Mucosa of descending colon (tissue), 3 donors: ENCODE measurements at regions not wholly inside any gene's neighbourhood (a gene's known extent, or its start where the extent isn't known, plus 50 kb on each side); places are given as distances from the start of the nearest gene placed in this dataset.
"Not testable (repeated sequence)": the region's sequence is repeated elsewhere in the genome, so short reads cannot be mapped to it uniquely, and the experiment has no call there.

Experiments used
- ATAC-seq: fragments of 200-7000 bp; cut with Tn5 transposase; one replicate; pipeline ENCODE4 v1.9.1; 2020; ENCODE audit warnings: mild to moderate bottlenecking, moderate library complexity
- DNase-seq, 3 donors: peaks; one replicate each; pipeline ENCODE4 v3.0.0-alpha.2; 2020
- H3K36me3 ChIP-seq: fragments of 200-600 bp; one replicate; pipeline ENCODE4 v1.8.0; 2021; ENCODE audit warnings: low read depth, mild to moderate bottlenecking
- H3K4me1 ChIP-seq: fragments of 200-600 bp; one replicate; pipeline ENCODE4 v1.8.0; 2021; ENCODE audit warnings: low read depth, mild to moderate bottlenecking
- H3K4me3 ChIP-seq: fragments of 200-600 bp; one replicate; pipeline ENCODE4 v1.8.0; 2021; ENCODE audit warnings: mild to moderate bottlenecking
- H3K9me3 ChIP-seq: fragments of 200-600 bp; one replicate; pipeline ENCODE4 v1.8.0; 2021; ENCODE audit warnings: mild to moderate bottlenecking
- CTCF ChIP-seq: fragments of 200-600 bp; IDR thresholded peaks from one replicate; pipeline ENCODE4 v1.8.0; 2022; ENCODE audit warnings: antibody characterized with exemption, mild to moderate bottlenecking
- intact Hi-C, 2 donors: fragments of 100-400 bp; cut with DNase I in 1 of 2; cut with micrococcal nuclease in 1 of 2; formaldehyde crosslinking; loops; one replicate each; pipeline versions ENCODE4 v1.11.0 to v1.11.1; 2022; cut with DNase I, micrococcal nuclease
- donor health status: DM: no; HTN: no; CAD: no; lungs with moderate emphysema.
- donor health status: DM: no; HTN: no; CAD: no.
- donor health status: DM: no; HTN: yes; CAD: no.

- no peaks in the 10 kb centered on the region for H3K4me1 ChIP-seq
- DNase-seq (peak in 1 of 3 donors; percentile 3), ATAC-seq (no peak)
- no peak for TF ChIP-seq CTCF
- no peak overlapping the region for H3K4me3 ChIP-seq
- H3K36me3 ChIP-seq, result no peaks in the 10 kb centered on the region
- H3K9me3 ChIP-seq, result no peaks in the 10 kb centered on the region
- intact Hi-C loops, result no loop called here
Observed at GRCh38 chr2:23042216-23042906, 342.6 kb upstream of the KLHL29 start.

DNA sequence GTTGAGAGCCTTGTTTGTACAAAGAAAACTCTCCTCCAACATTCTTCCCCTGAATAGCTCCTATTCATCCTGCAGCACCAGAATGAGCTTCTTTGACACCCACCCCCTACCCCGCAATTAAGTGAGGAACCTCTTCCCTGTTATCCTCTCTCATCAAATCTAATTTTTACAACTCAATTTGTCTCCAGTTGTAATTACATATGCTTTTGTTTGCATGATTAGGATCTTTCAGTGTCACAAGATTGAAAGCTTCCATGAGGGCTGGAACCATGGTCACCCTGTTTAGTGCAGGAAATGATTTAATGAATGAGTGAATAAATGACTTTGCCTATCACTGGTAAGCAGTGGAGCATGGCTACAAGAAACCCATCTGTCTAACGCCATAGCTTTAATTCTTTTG is 334.6 kb upstream of the KLHL29 start:
- ATAC-seq, result no peak

DNA sequence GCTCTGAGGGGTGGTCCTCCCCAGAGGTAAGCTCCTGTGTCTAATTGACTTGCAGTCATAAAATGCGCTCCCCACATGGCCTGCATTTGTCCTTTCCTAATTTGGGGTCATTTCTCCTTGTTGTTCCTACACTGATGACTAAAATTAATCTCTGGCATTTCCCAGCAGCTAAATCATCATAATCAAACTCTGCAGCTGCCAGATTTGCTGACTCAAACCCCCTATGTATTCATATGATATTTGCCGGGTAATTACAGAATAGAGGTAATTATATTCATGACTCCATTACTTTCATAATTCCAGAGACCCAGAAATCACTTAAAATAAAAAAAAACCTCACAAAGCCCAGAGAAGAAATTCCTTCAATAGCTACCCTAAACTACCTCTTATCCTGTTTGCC is 331.4 kb upstream of the KLHL29 start:
- no peak for DNase-seq
- ATAC-seq, result no peak
- Histone ChIP-seq H3K36me3 (no peaks in the 10 kb centered on the region), H3K4me1 (no peaks in the 10 kb centered on the region), H3K9me3 (no peaks in the 10 kb centered on the region), H3K4me3 (no peak overlapping the region)
- intact Hi-C loops, result no loop called here
- TF ChIP-seq CTCF, result no peak

More for the DNA sequence above, 334.6 kb upstream of the KLHL29 start:
- Histone ChIP-seq H3K4me1 (no peaks in the 10 kb centered on the region), H3K4me3 (no peak overlapping the region), H3K36me3 (no peaks in the 10 kb centered on the region), H3K9me3 (no peaks in the 10 kb centered on the region)
- no peak for TF ChIP-seq CTCF
- intact Hi-C loops, result no loop called here
- no peak for DNase-seq

GRCh38 chr2:23055251-23055650 is 329.7 kb upstream of the KLHL29 start:
- Histone ChIP-seq H3K4me3 (no peak overlapping the region), H3K36me3 (no peaks in the 10 kb centered on the region), H3K4me1 (no peaks in the 10 kb centered on the region), H3K9me3 (no peaks in the 10 kb centered on the region)
- DNase-seq, result no peak
- intact Hi-C loops, result no loop called here
- TF ChIP-seq CTCF, result no peak
- ATAC-seq, result no peak

DNA sequence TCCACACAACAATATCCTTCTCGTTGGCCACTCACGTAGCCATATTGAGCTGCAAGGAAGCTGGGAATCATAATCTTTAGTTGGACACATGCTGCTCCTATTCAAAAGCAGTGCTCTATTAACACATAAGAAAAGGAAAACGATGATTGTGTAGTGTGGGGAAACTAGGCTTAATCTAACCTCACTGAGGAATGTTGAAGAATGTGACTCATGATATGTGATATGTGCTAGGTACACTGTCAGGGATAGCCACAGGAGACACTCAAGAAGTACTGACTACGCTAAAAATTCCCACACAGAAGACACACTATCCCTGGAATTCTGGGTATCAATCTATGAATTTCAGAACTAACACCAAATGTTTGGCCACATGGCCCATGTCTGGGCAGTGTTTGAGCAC is 328.1 kb upstream of the KLHL29 start:
- H3K4me3 ChIP-seq, ATAC-seq, intact Hi-C loops, DNase-seq, H3K4me1 ChIP-seq, H3K36me3 ChIP-seq, H3K9me3 ChIP-seq: not testable (repeated sequence)

DNA sequence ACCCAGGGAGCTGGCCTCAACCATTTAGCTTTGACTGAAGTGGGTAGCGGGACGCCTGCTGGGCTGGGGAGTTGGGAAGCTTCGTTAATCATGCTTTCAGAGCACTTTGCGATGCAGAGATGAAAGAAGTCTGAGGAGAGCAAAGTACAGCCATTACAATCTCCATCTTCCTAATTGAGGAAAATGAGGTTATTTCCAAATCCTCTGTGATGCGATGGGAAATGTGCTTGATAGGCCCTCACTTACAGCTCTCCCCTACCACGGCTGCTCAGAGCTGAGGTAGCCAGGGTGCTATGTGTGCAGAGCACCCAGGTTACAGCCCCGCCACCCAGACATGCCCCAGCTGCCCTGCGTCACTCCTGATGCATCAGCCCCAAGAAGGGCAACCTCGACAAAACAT is 326.5 kb upstream of the KLHL29 start:
- intact Hi-C loops, result no loop called here
- no peak for TF ChIP-seq CTCF

More for the DNA sequence above, 326.5 kb upstream of the KLHL29 start:
- H3K4me3 ChIP-seq, result no peak overlapping the region
- H3K9me3 ChIP-seq, result no peaks in the 10 kb centered on the region
- H3K4me1 ChIP-seq, result no peaks in the 10 kb centered on the region
- ATAC-seq, result no peak
- H3K36me3 ChIP-seq, result no peaks in the 10 kb centered on the region
- DNase-seq, result no peak
